ENCODE measurements at regions not wholly inside any gene's neighbourhood (a gene's known extent, or its start where the extent isn't known, plus 50 kb on each side); places are given as distances from the start of the nearest gene placed in this dataset.

DNA sequence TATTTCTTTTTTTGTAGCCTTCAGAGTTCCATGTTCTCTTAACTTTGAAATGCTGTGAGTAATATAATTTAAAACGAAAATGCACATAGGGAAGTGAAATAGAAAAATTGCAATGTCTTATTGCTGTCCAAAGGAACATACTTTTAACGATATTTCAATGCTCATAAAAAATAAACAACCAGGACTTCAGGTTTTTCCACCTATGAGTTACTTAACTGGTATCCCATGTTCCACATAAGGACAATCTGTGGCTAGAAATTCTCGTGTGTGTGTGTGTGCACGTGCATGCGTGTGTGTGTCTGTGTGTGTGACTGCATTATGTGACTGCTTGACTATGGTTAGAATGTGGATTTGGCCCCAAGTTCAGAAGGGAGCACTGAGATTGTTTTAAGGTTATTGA lies 200.8 kb upstream of the ADGRL4 start:
- no peaks in the 10 kb centered on the region for H3K36me3 Mint-ChIP-seq (ENCODE audit: insufficient read depth, unreplicated experiment)
- no TSS peak for BruUV-seq (replicated peaks)
- no peaks in the 10 kb centered on the region for H3K27me3 Mint-ChIP-seq (ENCODE audit: unreplicated experiment)
- TF ChIP-seq CTCF (IDR thresholded peaks at IDR 0.05; ENCODE audit: unreplicated experiment), result no peak
- CTCF ChIA-PET, result no interaction called here
- no peak for DNase-seq
- intact Hi-C loops (cut with micrococcal nuclease; ENCODE audit: unreplicated experiment), result no loop called here
- H3K9me3 Mint-ChIP-seq (ENCODE audit: low read depth, unreplicated experiment), result peaks cover 8% of the 10 kb centered on the region
- no peak overlapping the region for H3K4me3 Mint-ChIP-seq (ENCODE audit: low read depth, unreplicated experiment)
- H3K27ac Mint-ChIP-seq (ENCODE audit: unreplicated experiment), result no peak overlapping the region
- peaks cover 23% of the 10 kb centered on the region for H3K4me1 Mint-ChIP-seq (ENCODE audit: low read depth, unreplicated experiment)

GRCh38 chr1:79204779-79205479 lies 198.4 kb upstream of the ADGRL4 start:
- intact Hi-C loops (cut with micrococcal nuclease; ENCODE audit: unreplicated experiment), result no loop called here
- Mint-ChIP-seq H3K27me3 (ENCODE audit: unreplicated experiment) (no peaks in the 10 kb centered on the region), H3K27ac (ENCODE audit: unreplicated experiment) (no peak overlapping the region), H3K9me3 (ENCODE audit: low read depth, unreplicated experiment) (no peaks in the 10 kb centered on the region), H3K4me3 (ENCODE audit: low read depth, unreplicated experiment) (no peak overlapping the region), H3K4me1 (ENCODE audit: low read depth, unreplicated experiment) (peaks cover 11% of the 10 kb centered on the region), H3K36me3 (ENCODE audit: insufficient read depth, unreplicated experiment) (no peaks in the 10 kb centered on the region)
- no peak for DNase-seq
- no peak for TF ChIP-seq CTCF (IDR thresholded peaks at IDR 0.05; ENCODE audit: unreplicated experiment)
- CTCF ChIA-PET, result no interaction called here
- no TSS peak for BruUV-seq (replicated peaks)

DNA sequence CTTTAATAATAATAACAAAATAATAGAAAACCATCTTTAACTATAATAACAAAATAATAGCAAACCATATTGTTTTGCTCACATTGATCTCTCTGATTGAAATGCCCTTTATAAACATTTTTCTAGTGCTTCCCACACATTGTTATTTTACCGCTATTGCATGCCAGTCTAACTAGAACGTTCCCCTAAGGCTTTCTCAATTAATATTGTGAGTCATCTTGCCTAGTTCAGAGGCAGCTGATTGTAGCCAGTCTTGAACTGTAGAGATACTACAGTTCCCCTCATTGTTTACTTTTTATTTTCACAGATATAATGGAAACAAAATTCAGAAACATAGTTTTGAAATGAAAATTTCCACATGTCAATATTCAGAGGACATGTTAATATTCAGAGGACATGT lies 192.3 kb upstream of the ADGRL4 start:
- H3K9me3 Mint-ChIP-seq (ENCODE audit: low read depth, unreplicated experiment), result no peaks in the 10 kb centered on the region
- no peaks in the 10 kb centered on the region for H3K27me3 Mint-ChIP-seq (ENCODE audit: unreplicated experiment)
- no peak for TF ChIP-seq CTCF (IDR thresholded peaks at IDR 0.05; ENCODE audit: unreplicated experiment)
- H3K4me3 Mint-ChIP-seq (ENCODE audit: low read depth, unreplicated experiment), result no peak overlapping the region
- CTCF ChIA-PET, result interaction anchor here (0.6 to 0.7 kb wide), 3 partner anchors 212 to 512 kb away, joined by 3 to 5 read pairs (median 3); no protein-coding TSS in a partner anchor
- H3K36me3 Mint-ChIP-seq (ENCODE audit: insufficient read depth, unreplicated experiment), result no peaks in the 10 kb centered on the region
- peaks cover 8% of the 10 kb centered on the region for H3K4me1 Mint-ChIP-seq (ENCODE audit: low read depth, unreplicated experiment)
- intact Hi-C loops (cut with micrococcal nuclease; ENCODE audit: unreplicated experiment), result loop anchor here (10.0 kb wide), 1 partner anchor 574 kb away; the partner anchor contains the start of gene IFI44L
- BruUV-seq (replicated peaks), result no TSS peak
- no peak for DNase-seq
- no peak overlapping the region for H3K27ac Mint-ChIP-seq (ENCODE audit: unreplicated experiment)

GRCh38 chr1:79197421-79197820 lies 190.9 kb upstream of the ADGRL4 start:
- TF ChIP-seq CTCF (IDR thresholded peaks at IDR 0.05; ENCODE audit: unreplicated experiment), result no peak
- Mint-ChIP-seq H3K27me3 (ENCODE audit: unreplicated experiment) (no peaks in the 10 kb centered on the region), H3K4me3 (ENCODE audit: low read depth, unreplicated experiment) (no peak overlapping the region), H3K36me3 (ENCODE audit: insufficient read depth, unreplicated experiment) (no peaks in the 10 kb centered on the region), H3K9me3 (ENCODE audit: low read depth, unreplicated experiment) (no peaks in the 10 kb centered on the region), H3K27ac (ENCODE audit: unreplicated experiment) (no peak overlapping the region), H3K4me1 (ENCODE audit: low read depth, unreplicated experiment) (peaks cover 19% of the 10 kb centered on the region)
- intact Hi-C loops (cut with micrococcal nuclease; ENCODE audit: unreplicated experiment), result loop anchor here (1.0 to 10.0 kb wide), 3 partner anchors 358 to 573 kb away; partner anchors contain the start of gene IFI44L
- no peak for DNase-seq
- CTCF ChIA-PET, result interaction anchor here (0.8 kb wide), 1 partner anchor 577 kb away, joined by 3 read pairs; the partner anchor contains the start of gene IFI44L
- BruUV-seq (replicated peaks), result no TSS peak
